Nephron progenitor cell (in vitro differentiated cells): ENCODE measurements at regions not wholly inside any gene's neighbourhood (a gene's known extent, or its start where the extent isn't known, plus 50 kb on each side); places are given as distances from the start of the nearest gene placed in this dataset.

Source experiments
- DNase-seq: peaks from one replicate; pipeline ENCODE4 v3.0.0; 2021
- H3K27ac Mint-ChIP-seq: 2 replicates; pipeline ENCODE4 v1.8.0; 2021; ENCODE audit warnings: mild to moderate bottlenecking, moderate library complexity, mixed read lengths
- H3K27me3 Mint-ChIP-seq: 2 replicates; pipeline ENCODE4 v1.8.0; 2021; ENCODE audit warnings: mild to moderate bottlenecking, low read depth, mixed read lengths; ENCODE audit not compliant: poor library complexity
- H3K36me3 Mint-ChIP-seq: 2 replicates; pipeline ENCODE4 v1.8.0; 2021; ENCODE audit warnings: low read depth, mixed read lengths
- H3K4me1 Mint-ChIP-seq: 2 replicates; pipeline ENCODE4 v1.8.0; 2021; ENCODE audit warnings: mixed read lengths
- H3K4me3 Mint-ChIP-seq: 2 replicates; pipeline ENCODE4 v1.8.0; 2021; ENCODE audit warnings: mild to moderate bottlenecking, moderate library complexity, mixed read lengths
- H3K9me3 Mint-ChIP-seq: 2 replicates; pipeline ENCODE4 v1.8.0; 2021; ENCODE audit warnings: mild to moderate bottlenecking, moderate library complexity, mixed read lengths
- CTCF ChIP-seq: fragments of 200-600 bp; sonication (generic); IDR thresholded peaks from 2 replicates; pipeline ENCODE4 v1.5.0; 2021; ENCODE audit warnings: antibody characterized with exemption

GRCh38 chr13:106961216-106961615, 393.3 kb upstream of the ARGLU1 start:
- Mint-ChIP-seq H3K4me1 (peaks cover 12% of the 10 kb centered on the region), H3K4me3 (no peak overlapping the region), H3K27me3 (peaks cover 8% of the 10 kb centered on the region), H3K9me3 (no peaks in the 10 kb centered on the region), H3K27ac (no peak overlapping the region), H3K36me3 (no peaks in the 10 kb centered on the region)
- no peak for TF ChIP-seq CTCF
- DNase-seq = no peak

GRCh38 chr13:106958621-106959048, 390.7 kb upstream of the ARGLU1 start:
- peaks cover 8% of the 10 kb centered on the region for H3K9me3 Mint-ChIP-seq
- peaks cover 4% of the 10 kb centered on the region for H3K27me3 Mint-ChIP-seq
- H3K4me3 Mint-ChIP-seq = no peak overlapping the region
- no peak for DNase-seq
- H3K27ac Mint-ChIP-seq = no peak overlapping the region
- TF ChIP-seq CTCF = no peak
- peaks cover 12% of the 10 kb centered on the region for H3K4me1 Mint-ChIP-seq
- H3K36me3 Mint-ChIP-seq = no peaks in the 10 kb centered on the region

GRCh38 chr13:106942563-106942962, 374.6 kb upstream of the ARGLU1 start:
- DNase-seq = no peak
- H3K4me3 Mint-ChIP-seq = no peak overlapping the region
- no peaks in the 10 kb centered on the region for H3K9me3 Mint-ChIP-seq
- no peaks in the 10 kb centered on the region for H3K36me3 Mint-ChIP-seq
- peaks cover 3% of the 10 kb centered on the region for H3K27me3 Mint-ChIP-seq
- no peaks in the 10 kb centered on the region for H3K4me1 Mint-ChIP-seq
- no peak overlapping the region for H3K27ac Mint-ChIP-seq
- no peak for TF ChIP-seq CTCF

- no peak for TF ChIP-seq CTCF
- Mint-ChIP-seq H3K4me1 (no peaks in the 10 kb centered on the region), H3K4me3 (no peak overlapping the region), H3K27ac (no peak overlapping the region), H3K27me3 (peaks cover 3% of the 10 kb centered on the region), H3K36me3 (no peaks in the 10 kb centered on the region), H3K9me3 (peaks cover 6% of the 10 kb centered on the region)
- no peak for DNase-seq
These were observed 373.8 kb upstream of the ARGLU1 start for GRCh38 chr13:106941779-106942178.

GRCh38 chr13:106927421-106927820, 359.5 kb upstream of the ARGLU1 start:
- Mint-ChIP-seq H3K36me3 (peaks cover 2% of the 10 kb centered on the region), H3K27ac (no peak overlapping the region), H3K27me3 (peaks cover 1% of the 10 kb centered on the region), H3K9me3 (peaks cover 16% of the 10 kb centered on the region), H3K4me1 (peaks cover 41% of the 10 kb centered on the region), H3K4me3 (no peak overlapping the region)
- DNase-seq = no peak
- no peak for TF ChIP-seq CTCF

- H3K27me3 Mint-ChIP-seq = peaks cover 5% of the 10 kb centered on the region
- no peak for DNase-seq
- peaks cover 3% of the 10 kb centered on the region for H3K9me3 Mint-ChIP-seq
- no peaks in the 10 kb centered on the region for H3K36me3 Mint-ChIP-seq
- H3K27ac Mint-ChIP-seq = peak overlapping the region; percentile 37
- peak overlapping the region; percentile 36 for H3K4me3 Mint-ChIP-seq
- no peak for TF ChIP-seq CTCF
- peaks cover 86% of the 10 kb centered on the region for H3K4me1 Mint-ChIP-seq
These were observed 354.4 kb upstream of the ARGLU1 start for GRCh38 chr13:106922384-106922783.
